Upper lobe of left lung (tissue), 6 donors: ENCODE measurements at regions not wholly inside any gene's neighbourhood (a gene's known extent, or its start where the extent isn't known, plus 50 kb on each side); places are given as distances from the start of the nearest gene placed in this dataset.
A peak's percentile ranks its signal among the peaks of the same experiment; 100 is the strongest.

ENCODE experiments used
- ATAC-seq, 2 donors: fragments of 200-7000 bp; cut with Tn5 transposase; one replicate each; pipeline ENCODE4 v1.9.1; 2022; ENCODE audit warnings: mild to moderate bottlenecking in 2 of 2, moderate library complexity in 2 of 2; ENCODE audit not compliant: low FRiP score in 2 of 2
- DNase-seq, 2 donors: peaks; one replicate each; pipeline ENCODE4 v3.0.0-alpha.2; 2019 to 2020
- H3K27ac ChIP-seq, 4 donors: fragments of 200-600 bp; sonication (generic); one replicate each; pipeline ENCODE4 v1.5.1; 2016 to 2019
- H3K27me3 ChIP-seq, 4 donors: fragments of 200-600 bp; sonication (generic); one replicate each; pipeline ENCODE4 v1.5.1; 2017 to 2019
- H3K36me3 ChIP-seq, 4 donors: fragments of 200-600 bp; sonication (generic); one replicate each; pipeline ENCODE4 v1.5.1; 2016 to 2019
- H3K4me1 ChIP-seq, 4 donors: fragments of 200-600 bp; sonication (generic); one replicate each; pipeline ENCODE4 v1.5.1; 2018 to 2019
- H3K4me3 ChIP-seq, 4 donors: fragments of 200-600 bp; sonication (generic); one replicate each; pipeline ENCODE4 v1.5.1; 2017 to 2019; ENCODE audit warnings: mild to moderate bottlenecking in 2 of 4, moderate library complexity in 1 of 4
- H3K9me3 ChIP-seq, 4 donors: fragments of 200-600 bp; sonication (generic); one replicate each; pipeline ENCODE4 v1.5.1; 2018 to 2019
- CTCF ChIP-seq, 6 experiments: fragments of 450-650 bp in 4 of 6; fragments of 200-600 bp in 2 of 6; sonication (generic) in 2 of 6; IDR thresholded peaks; one replicate each; pipeline ENCODE4 v1.5.1; 2016 to 2019; ENCODE audit warnings: antibody characterized with exemption in 6 of 6
- EP300 ChIP-seq, 4 donors: sonication (generic); formaldehyde crosslinking; IDR thresholded peaks; one replicate each; pipeline ENCODE4 v1.5.1; 2017; ENCODE audit warnings: antibody characterized with exemption in 4 of 4, control low read depth in 2 of 4
- POLR2A ChIP-seq, 4 donors: fragments of 450-650 bp; IDR thresholded peaks; one replicate each; pipeline ENCODE4 v1.5.1; 2016 to 2017; ENCODE audit warnings: antibody characterized with exemption in 4 of 4, mild to moderate bottlenecking in 2 of 4
- POLR2AphosphoS5 ChIP-seq, 2 donors: sonication (generic); formaldehyde crosslinking; IDR thresholded peaks; one replicate each; pipeline ENCODE4 v1.5.1; 2017; ENCODE audit warnings: antibody characterized with exemption in 2 of 2
- whole genome bisulfite sequencing, 2 donors: methylation state at CpG; one replicate each; pipeline ENCODE4 v1.1.5; 2017 to 2018; 5-methylcytosine and 5-hydroxymethylcytosine counted together
- donor health status: DM: no; HTN: no; CAD: no; lungs with moderate emphysema.
- donor health status: DM: no; HTN: yes; CAD: no; lungs with severe emphysema.

- no peaks in the 10 kb centered on the region for H3K27me3 ChIP-seq
- 62 to 64% methylated on average over 7 of the region's 7 CpGs for WGBS, 2 donors
- no peaks in the 10 kb centered on the region for H3K9me3 ChIP-seq
- no peak overlapping the region for H3K4me3 ChIP-seq
- DNase-seq (no peak), ATAC-seq (no peak)
- TF ChIP-seq EP300 (IDR thresholded peaks at IDR 0.05) (no peak), POLR2AphosphoS5 (IDR thresholded peaks at IDR 0.05) (no peak), CTCF (IDR thresholded peaks at IDR 0.05) (no peak), POLR2A (IDR thresholded peaks at IDR 0.05) (no peak)
- H3K27ac ChIP-seq: no peak overlapping the region
- no peaks in the 10 kb centered on the region for H3K36me3 ChIP-seq
- H3K4me1 ChIP-seq: no peaks in the 10 kb centered on the region
Observed at GRCh38 chr7:131803816-131804215, 247.4 kb upstream of the PODXL start.

- no peak for ATAC-seq
- WGBS, 2 donors: 80 to 83% methylated on average over 7 to 9 of the region's 9 CpGs
- Histone ChIP-seq H3K27me3 (no peaks in the 10 kb centered on the region), H3K27ac (no peak overlapping the region), H3K9me3 (no peaks in the 10 kb centered on the region), H3K4me3 (no peak overlapping the region), H3K36me3 (no peaks in the 10 kb centered on the region), H3K4me1 (no peaks in the 10 kb centered on the region)
- TF ChIP-seq EP300 (IDR thresholded peaks at IDR 0.05) (no peak), POLR2A (IDR thresholded peaks at IDR 0.05) (no peak), POLR2AphosphoS5 (IDR thresholded peaks at IDR 0.05) (no peak), CTCF (IDR thresholded peaks at IDR 0.05) (no peak)
- DNase-seq: no peak
Observed at GRCh38 chr7:131802195-131802864, 245.9 kb upstream of the PODXL start.

- WGBS, 2 donors: 64 to 71% methylated on average over 1 of the region's 1 CpG
- ATAC-seq: peak in 1 of 2 donors; percentile 26
- H3K27me3 ChIP-seq: no peaks in the 10 kb centered on the region
- no peak for TF ChIP-seq EP300 (IDR thresholded peaks at IDR 0.05)
- TF ChIP-seq POLR2AphosphoS5 (IDR thresholded peaks at IDR 0.05): no peak
- TF ChIP-seq CTCF (IDR thresholded peaks at IDR 0.05): no peak
- no peak for TF ChIP-seq POLR2A (IDR thresholded peaks at IDR 0.05)
- H3K36me3 ChIP-seq: no peaks in the 10 kb centered on the region
- H3K4me3 ChIP-seq: no peak overlapping the region
- no peaks in the 10 kb centered on the region for H3K4me1 ChIP-seq
- H3K27ac ChIP-seq: no peak overlapping the region
- DNase-seq: no peak
- no peaks in the 10 kb centered on the region for H3K9me3 ChIP-seq
Observed at GRCh38 chr7:131800531-131800930, 244.1 kb upstream of the PODXL start.

GRCh38 chr7:131800008-131800407 is 243.6 kb upstream of the PODXL start:
- no peak for ATAC-seq

More at GRCh38 chr7:131800008-131800407, 243.6 kb upstream of the PODXL start:
- TF ChIP-seq POLR2A (IDR thresholded peaks at IDR 0.05): no peak
- TF ChIP-seq EP300 (IDR thresholded peaks at IDR 0.05): no peak
- TF ChIP-seq POLR2AphosphoS5 (IDR thresholded peaks at IDR 0.05): no peak
- TF ChIP-seq CTCF (IDR thresholded peaks at IDR 0.05): no peak
- 74 to 75% methylated on average over 6 of the region's 6 CpGs for WGBS, 2 donors
- Histone ChIP-seq H3K27me3 (no peaks in the 10 kb centered on the region), H3K27ac (no peak overlapping the region), H3K36me3 (no peaks in the 10 kb centered on the region), H3K9me3 (no peaks in the 10 kb centered on the region), H3K4me3 (no peak overlapping the region), H3K4me1 (no peaks in the 10 kb centered on the region)
- DNase-seq: no peak
